ENCODE measurements at regions not wholly inside any gene's neighbourhood (a gene's known extent, or its start where the extent isn't known, plus 50 kb on each side); places are given as distances from the start of the nearest gene placed in this dataset.
"Not testable (repeated sequence)": the region's sequence is repeated elsewhere in the genome, so short reads cannot be mapped to it uniquely, and the experiment has no call there.

DNA sequence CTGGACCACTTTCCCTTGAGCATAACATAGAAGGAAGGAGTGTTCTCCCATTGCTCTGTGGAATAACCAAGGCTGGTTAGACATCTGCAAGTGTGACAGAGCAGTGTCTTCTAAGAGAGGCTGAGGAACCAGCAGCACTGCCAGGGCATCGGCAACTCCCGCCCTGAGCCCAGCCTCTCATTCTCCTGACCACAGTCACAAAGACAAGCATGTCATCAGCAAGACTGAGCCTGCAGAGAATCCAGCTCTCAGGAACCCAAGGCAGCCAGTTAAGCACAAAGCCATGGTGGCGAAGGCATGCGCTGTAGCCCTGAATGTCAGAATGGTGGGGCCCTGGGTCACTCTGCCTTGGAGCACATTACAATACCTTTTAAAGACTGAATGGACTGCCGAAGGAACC, 253.9 kb downstream of the AGTPBP1 start:
- no peak for DNase-seq

DNA sequence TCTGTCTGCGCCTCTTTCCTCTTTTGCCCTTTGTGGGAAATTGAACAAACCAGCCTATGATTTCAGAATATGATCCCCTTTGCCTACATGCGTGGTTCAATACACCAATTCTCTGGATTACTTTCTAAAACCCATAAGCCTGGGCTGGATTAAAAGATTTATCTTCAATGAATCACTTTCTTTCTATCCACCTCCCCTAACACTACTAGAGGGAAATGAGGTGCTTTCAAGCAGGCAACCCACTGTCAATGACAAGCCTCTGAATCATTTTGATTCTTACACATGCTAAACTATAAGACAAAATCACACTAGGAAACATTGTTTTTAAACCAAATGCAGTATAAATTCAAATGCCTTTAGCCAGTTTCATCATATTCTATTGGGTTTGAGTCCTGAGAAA, 257.5 kb downstream of the AGTPBP1 start:
- DNase-seq, result no peak

- DNase-seq, result no peak
Observed at GRCh38 chr9:85483208-85483607, 258.5 kb downstream of the AGTPBP1 start.

GRCh38 chr9:85479305-85479704, 262.4 kb downstream of the AGTPBP1 start:
- DNase-seq, result no peak

GRCh38 chr9:85478847-85479246, 262.9 kb downstream of the AGTPBP1 start:
- no peak for DNase-seq

DNA sequence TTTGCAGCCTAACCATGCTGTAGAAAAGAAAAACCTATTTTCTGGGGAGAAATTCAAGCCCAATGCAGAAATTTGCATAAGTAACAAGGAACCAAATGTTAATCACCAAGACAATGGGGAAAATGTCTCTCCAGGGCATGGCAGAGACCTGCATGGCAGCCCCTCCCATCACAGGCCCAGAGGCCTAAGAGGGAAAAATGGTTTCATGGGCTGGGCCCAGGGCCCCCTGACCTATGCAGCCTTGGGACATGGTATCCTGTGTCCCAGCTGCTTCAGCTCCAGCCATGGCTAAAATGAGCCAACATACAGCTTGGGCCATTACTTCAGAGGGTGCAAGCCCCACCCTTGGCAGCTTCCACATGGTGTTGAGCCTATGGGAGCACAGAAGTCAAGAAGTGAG, 266.9 kb downstream of the AGTPBP1 start:
- DNase-seq, result not testable (repeated sequence)

- DNase-seq, result no peak
Observed at GRCh38 chr9:85471791-85472190, 270.0 kb downstream of the AGTPBP1 start.

GRCh38 chr9:85469041-85469440, 272.7 kb downstream of the AGTPBP1 start:
- DNase-seq, result no peak

DNA sequence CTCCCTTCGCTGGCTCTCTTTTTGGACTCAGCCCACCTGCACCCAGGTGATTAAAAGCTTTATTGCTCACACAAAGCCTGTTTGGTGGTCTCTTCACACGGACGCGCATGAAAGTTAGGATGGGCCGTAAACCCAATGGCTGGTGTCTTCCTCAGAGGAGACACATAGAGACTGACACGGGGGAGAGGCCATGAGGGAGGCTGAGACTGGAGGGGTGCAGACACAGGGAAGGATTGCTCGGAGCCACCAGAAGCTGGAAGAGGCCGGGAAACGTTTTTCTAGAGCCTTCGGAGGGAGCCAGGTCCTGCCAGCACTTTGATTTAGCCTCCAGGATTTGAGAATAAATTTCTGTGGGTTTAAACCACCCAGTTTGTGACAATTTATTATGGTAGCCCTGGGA, 274.9 kb downstream of the AGTPBP1 start:
- DNase-seq, result no peak

- DNase-seq, result not testable (repeated sequence)
Observed at GRCh38 chr9:85458114-85458864, 283.5 kb downstream of the AGTPBP1 start.

DNA sequence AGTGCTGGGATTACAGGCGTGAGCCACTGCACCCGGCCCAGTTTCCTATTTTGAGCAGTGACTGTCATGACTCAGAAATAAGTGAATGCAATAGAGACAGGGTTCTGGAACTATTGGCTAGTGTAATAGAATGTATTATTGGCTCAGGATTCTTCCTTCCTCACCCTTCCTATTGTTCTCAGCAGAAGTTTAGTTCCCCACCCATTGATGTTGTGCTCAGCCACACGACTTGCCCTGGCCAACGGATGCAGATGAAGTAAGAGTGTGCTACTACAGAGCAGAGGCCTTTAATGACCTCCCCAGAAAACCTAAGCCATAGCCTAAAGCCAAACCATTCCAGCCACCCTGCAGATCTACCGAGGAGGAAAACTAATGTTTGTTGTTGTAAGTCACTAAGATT, 287.9 kb downstream of the AGTPBP1 start:
- no peak for DNase-seq

- no peak for DNase-seq
Observed at GRCh38 chr9:85452841-85453240, 288.9 kb downstream of the AGTPBP1 start.

- DNase-seq, result no peak
Observed at GRCh38 chr9:85451680-85452079, 290.1 kb downstream of the AGTPBP1 start.

GRCh38 chr9:85445887-85446286, 295.9 kb downstream of the AGTPBP1 start:
- DNase-seq, result no peak

GRCh38 chr9:85444243-85444642, 297.5 kb downstream of the AGTPBP1 start:
- no peak for DNase-seq

DNA sequence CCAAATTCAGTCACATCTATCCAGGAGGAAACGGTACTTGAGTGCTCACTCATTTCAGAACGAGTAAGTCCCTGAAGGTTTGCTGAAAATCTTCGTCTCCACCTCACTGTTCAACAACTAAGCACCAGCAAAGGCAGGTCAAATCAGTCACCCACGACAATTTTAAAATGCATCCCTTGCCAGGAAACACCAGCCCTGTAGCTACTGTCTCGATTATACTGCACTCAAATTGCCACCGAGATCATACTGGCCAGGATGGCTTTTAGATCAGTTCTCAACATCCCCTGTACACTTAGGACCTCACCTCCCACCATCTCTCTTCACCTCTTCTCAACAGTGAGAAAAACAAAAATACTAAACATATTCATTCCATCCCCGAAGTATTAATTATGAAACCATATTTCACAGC, 298.6 kb downstream of the AGTPBP1 start:
- no peak for DNase-seq

DNA sequence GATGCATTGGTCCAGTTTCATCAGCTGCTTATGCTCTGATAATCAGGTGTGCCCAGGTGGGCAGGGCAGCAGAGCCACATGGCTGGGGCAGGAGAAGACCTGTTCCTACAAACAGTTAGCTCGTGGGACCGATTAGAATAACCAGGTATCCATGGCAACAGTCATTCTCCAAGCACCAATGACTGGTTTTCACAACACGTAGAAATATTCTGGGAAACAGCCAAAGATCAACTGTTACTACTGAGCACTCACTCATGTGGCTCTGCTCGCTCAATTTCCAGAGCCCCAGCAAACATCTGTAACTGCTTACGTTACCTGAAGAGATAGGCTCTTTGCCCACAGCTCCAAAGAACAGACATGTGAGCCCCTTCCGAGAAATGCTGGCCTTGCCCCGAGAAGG, 302.0 kb downstream of the AGTPBP1 start:
- no peak for DNase-seq

DNA sequence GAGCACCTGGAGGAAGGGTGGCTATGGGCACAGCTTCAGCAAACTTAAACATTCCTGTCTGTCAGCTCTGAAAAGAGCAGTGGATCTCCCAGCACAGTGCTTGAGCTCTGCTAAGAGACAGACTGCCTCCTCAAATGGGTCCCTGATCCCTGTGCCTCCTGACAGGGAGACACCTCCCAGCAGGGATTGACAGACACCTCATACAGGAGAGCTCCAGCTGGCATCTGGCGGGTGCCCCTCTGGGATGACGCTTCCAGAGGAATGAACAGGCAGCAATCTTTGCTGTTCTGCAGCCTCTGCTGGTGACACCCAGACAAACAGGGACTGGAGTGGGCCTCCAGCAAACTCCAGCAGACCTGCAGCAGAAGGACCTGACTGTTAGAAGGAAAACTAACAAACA, 307.8 kb downstream of the AGTPBP1 start:
- DNase-seq, result not testable (repeated sequence)

GRCh38 chr9:85433551-85433950, 308.2 kb downstream of the AGTPBP1 start:
- not testable (repeated sequence) for DNase-seq

DNA sequence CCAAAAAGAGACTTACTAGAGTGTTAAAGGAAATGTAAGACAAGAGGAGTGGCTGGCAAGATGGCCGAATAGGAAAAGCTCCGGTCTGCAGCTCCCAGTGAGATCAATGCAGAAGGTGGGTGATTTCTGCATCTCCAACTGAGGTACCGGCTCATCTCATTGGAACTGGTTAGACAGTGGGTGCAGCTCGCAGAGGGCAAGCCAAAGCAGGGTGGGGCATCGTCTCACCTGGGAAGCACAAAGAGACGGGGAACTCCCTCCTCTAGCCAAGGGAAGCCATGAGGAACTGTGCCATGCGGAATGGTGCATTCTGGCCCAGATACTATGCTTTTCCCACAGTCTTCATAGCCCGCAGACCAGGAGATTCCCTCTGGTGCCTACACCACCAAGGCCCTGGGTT, 308.7 kb downstream of the AGTPBP1 start:
- no peak for DNase-seq

- DNase-seq, result no peak
Observed at GRCh38 chr9:85432599-85432998, 309.2 kb downstream of the AGTPBP1 start.

- no peak for DNase-seq
Observed at GRCh38 chr9:85431339-85432102, 310.2 kb downstream of the AGTPBP1 start.
